Stimulated activated CD4-positive, alpha-beta T cell treated with anti-CD3 and anti-CD28 coated beads, Interleukin-4, amount 100 ng/mL, for 48 hours (primary cell): ENCODE measurements at regions not wholly inside any gene's neighbourhood (a gene's known extent, or its start where the extent isn't known, plus 50 kb on each side); places are given as distances from the start of the nearest gene placed in this dataset.
"Not testable (repeated sequence)": the region's sequence is repeated elsewhere in the genome, so short reads cannot be mapped to it uniquely, and the experiment has no call there.

ENCODE experiments used
- DNase-seq, 2 donors: peaks; one replicate each; pipeline ENCODE4 v3.0.0-alpha.2; 2020; ENCODE audit warnings: low read depth in 2 of 2

- not testable (repeated sequence) for DNase-seq
These were observed 157.8 kb downstream of the MSN start for GRCh38 chrX:65825226-65825625.

- peak; percentile 19 to 27 for DNase-seq
These were observed 154.5 kb downstream of the MSN start for GRCh38 chrX:65821721-65822496.

GRCh38 chrX:65819983-65820382 lies 152.5 kb downstream of the MSN start:
- DNase-seq, result not testable (repeated sequence)

- DNase-seq, result no peak
These were observed 145.8 kb downstream of the MSN start for GRCh38 chrX:65813245-65813644.

GRCh38 chrX:65811558-65812228 lies 144.2 kb downstream of the MSN start:
- DNase-seq, result no peak
